GM08714 (cell line): ENCODE measurements at regions not wholly inside any gene's neighbourhood (a gene's known extent, or its start where the extent isn't known, plus 50 kb on each side); places are given as distances from the start of the nearest gene placed in this dataset.
"Not testable (repeated sequence)": the region's sequence is repeated elsewhere in the genome, so short reads cannot be mapped to it uniquely, and the experiment has no call there.

Source experiments
- H3K4me3 ChIP-seq: fragments of 200-500 bp; sonication (Bioruptor generic); 2 replicates; pipeline ENCODE4 v1.5.1; 2014; ENCODE audit warnings: mild to moderate bottlenecking, low read length, inconsistent platforms
- ZNF274 ChIP-seq: IDR thresholded peaks from 2 replicates; pipeline ENCODE4 v1.6.1; 2012; ENCODE audit warnings: mild to moderate bottlenecking, low read depth, low read length

DNA sequence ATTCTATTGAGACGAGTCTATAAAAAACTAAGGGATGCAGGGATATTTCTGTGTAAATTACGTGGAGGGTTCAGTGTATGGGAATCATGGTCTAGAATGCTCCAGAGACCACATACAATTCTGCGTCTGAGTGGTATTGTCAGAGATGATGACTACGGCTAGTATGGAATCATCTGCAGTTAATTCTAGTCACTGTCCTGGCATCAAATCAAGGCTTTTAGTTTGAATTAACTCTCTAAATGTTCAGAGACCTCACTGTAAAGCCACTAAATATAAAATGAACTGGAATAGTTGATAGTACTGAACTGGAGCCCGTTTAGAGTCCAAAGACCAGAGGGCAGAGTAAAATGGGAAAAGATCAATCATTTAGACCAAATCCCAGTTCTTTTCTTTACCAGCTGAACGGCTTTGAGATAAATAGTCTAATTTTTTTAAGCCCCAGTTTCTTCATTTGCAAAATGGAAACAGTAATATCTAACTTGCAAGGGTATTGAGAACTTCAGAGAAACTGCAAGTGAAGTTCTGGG is 599.8 kb downstream of the EBF1 start:
- no peak for TF ChIP-seq ZNF274
- no peak overlapping the region for H3K4me3 ChIP-seq

DNA sequence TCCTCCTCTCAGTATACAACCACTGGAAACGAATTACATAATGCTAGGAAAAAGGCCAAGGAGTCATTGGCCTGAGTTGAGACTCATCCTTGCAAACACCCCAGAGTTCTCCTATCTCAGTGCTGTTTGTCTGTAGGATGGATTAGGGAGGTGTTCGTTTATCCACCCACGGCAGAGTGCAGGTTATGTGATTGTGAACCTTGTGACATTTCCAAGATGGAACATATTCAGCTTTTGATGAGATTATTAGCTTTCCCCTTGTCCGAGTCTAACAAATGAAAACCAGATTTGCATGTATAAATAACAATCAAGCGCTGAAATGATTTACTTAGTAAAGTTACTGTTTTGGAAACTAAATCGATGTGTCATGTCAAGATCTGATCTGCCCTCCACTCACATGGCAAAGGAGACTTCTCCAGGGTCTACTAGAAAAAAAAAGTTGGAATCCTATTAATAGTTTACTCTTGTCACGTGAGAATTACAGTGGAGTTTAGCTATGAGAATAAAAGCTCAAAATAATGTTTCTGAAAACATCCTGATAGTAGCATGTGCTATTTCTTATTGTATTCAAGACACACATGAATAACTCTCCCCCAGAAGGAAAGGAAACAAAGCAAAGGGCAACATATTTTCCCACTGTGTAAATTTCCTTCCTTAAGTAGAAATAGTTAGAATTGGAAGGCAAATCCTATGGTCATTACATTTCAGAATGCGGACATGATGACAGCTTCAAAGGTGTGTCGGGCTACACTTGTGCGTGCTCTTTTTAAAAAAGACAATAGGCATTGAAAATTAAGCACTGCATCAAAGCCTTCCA is 600.4 kb downstream of the EBF1 start:
- H3K4me3 ChIP-seq: no peak overlapping the region
- no peak for TF ChIP-seq ZNF274

DNA sequence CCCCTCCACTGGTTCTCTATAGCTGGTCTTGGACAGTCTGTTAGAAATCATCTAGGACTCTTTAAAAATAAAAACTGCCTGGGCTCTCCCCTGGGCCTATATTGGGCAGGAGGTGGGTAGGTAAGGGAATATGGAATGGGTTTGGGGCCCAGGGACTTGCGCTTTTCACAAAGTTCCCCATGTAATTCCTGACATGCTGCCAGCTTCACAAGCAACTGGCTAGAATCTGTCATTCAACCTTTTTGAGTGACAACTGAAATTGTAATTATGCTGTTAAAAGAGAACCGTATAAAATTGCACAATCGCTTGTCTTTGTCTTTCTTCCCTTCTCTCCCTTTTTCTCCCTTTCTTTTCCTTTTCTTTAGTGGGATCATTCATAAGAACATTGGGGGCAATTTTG is 603.1 kb downstream of the EBF1 start:
- TF ChIP-seq ZNF274: no peak
- no peak overlapping the region for H3K4me3 ChIP-seq

DNA sequence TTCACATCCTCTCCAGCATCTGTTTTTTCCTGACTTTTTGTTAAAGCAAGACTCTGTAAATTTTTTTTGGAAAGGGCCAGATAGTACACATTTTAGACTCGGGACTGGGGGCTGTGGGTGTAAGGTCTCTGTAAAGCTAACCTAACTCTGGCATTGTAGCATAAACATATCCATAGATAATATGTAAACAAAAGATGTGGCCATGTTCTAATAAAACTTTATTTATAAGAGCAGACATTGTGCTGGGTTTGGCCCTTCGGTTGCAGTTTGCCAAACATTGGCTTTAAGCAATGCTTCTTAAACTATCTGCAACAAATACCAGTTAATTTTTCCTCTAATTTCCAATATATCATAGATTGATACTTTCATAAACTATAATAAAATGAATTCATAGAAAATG is 605.2 kb downstream of the EBF1 start:
- TF ChIP-seq ZNF274: no peak
- H3K4me3 ChIP-seq: no peak overlapping the region

DNA sequence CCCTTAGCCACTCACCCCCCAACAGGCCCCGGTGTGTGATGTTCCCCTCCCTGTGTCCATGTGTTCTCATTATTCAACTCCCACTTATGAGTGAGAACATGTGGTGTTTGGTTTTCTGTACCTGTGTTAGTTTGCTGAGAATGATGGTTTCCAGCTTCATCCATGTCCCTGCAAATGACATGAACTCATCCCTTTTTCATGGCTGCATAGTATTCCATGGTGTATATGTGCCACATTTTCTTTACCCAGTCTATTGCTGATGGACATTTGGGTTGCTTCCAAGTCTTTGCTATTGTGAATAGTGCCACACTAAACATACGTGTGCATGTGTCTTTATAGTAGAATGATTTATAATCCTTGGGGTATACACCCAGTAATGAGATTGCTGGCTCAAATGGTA is 605.7 kb downstream of the EBF1 start:
- H3K4me3 ChIP-seq: not testable (repeated sequence)

DNA sequence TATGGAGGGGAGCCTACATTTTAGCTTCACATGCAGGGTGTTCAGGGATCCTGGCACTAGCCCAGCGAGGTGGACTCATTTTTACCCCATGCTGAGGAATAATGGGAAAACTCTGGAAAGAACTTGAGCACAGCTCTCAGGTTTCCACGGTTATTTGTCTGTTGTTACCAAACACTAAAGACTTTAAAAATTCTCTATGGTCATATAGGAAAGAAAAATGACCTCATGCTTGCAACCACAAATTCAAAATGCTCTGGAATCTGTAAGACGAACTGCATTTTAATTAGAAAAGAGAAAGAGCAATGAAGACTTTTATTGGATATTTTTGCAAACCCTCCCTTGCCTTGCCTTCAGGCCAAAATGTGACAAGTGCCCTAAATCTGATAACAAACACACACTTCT is 606.9 kb downstream of the EBF1 start:
- H3K4me3 ChIP-seq: no peak overlapping the region
- TF ChIP-seq ZNF274: no peak

DNA sequence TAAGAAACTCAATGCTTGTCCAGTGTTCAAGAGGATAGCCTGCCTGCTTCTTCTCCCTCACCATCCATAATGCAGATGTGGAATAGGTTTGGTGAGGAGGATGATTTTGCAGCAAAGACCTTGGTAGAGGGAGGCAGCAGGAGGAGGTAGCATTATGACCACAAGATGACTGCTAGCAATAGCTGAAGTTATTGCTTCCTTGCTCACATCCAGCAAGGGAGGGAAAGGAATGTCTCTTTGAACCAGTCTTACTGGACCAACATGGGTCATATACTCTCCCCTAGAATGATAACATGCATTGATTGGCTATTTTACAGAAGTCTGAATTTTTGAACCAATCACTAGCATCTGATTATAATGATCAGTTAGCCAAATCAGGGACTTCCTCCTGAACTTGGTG is 607.6 kb downstream of the EBF1 start:
- no peak overlapping the region for H3K4me3 ChIP-seq
- TF ChIP-seq ZNF274: no peak

DNA sequence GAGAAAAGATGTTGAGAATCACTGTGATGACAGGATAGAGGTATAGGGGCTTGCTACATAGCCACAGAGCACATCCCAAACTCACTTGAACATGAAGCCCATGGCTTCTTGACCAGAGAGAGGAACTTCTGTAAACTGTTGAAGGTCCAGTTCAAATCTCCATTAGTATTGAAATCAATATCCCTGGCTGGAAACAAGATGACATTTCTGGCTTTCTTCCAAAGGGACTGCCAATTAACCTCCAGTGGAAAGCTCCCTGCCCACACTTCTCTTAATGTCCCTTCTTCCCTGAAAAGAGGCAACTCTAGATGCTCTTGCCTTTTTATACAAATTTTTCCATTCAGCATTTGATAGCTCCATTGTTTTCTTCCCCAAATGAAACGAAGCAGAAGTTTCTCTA is 612.1 kb downstream of the EBF1 start:
- no peak for TF ChIP-seq ZNF274
- no peak overlapping the region for H3K4me3 ChIP-seq

DNA sequence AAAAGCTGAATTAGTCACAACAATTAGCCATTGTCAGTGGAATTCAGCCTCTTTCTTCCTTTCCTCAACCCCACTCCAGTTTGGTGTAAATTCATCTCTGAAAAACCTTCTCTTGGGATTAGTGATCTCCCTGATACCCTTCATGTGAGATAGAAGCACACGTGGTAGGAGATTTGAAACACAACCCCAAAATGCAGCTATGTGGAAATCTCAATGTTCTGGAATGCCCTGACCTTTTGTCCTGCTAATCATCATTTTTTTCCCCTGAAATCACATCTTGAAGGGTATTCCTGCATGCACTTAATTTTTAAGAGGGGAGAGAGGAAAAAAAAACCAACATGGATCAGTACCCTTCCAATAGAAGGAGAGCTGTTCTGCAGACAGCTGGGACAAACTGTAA is 612.6 kb downstream of the EBF1 start:
- no peak for TF ChIP-seq ZNF274
- H3K4me3 ChIP-seq: no peak overlapping the region

DNA sequence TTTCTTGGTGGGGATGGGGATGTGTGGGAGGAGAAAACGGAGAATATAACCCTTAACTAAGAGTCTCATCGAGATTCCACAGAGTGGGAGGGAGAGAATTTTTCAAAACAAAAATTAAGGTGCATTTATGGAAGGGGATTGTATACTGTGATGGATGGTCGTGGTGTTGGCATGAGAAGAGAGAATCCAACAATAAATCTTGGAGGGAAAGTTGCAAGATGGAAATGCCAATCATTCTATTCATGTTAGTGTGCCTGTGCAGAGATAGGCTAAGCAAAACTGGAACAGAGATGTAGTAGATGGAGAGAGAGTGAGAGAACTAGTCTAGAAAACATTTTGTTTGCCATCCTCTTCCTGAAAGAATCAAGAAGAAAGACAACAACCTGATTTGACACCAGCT is 613.1 kb downstream of the EBF1 start:
- H3K4me3 ChIP-seq: no peak overlapping the region
- no peak for TF ChIP-seq ZNF274

DNA sequence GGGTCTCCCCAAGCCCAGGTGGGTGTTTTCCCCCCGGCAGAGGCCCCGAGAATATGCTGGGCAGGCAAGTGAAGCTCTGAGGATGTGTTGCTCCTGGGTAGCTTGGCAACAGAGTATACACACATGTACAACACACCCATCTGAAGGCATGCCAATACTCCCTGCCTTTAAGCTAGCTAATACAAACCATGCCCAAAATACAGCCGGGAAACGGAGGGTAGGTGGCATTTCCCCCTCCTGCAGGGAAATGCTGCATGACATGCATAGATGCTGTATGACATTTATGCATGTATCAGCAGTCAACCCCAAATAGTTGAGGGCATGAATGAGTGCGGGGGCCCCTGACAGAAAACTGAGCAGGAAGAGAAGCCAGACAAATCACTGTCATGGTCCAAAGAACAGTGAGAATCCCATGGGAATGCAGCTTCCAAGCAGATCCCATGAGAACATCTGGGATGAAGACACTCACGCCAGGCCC is 614.1 kb downstream of the EBF1 start:
- no peak overlapping the region for H3K4me3 ChIP-seq
- TF ChIP-seq ZNF274: no peak

DNA sequence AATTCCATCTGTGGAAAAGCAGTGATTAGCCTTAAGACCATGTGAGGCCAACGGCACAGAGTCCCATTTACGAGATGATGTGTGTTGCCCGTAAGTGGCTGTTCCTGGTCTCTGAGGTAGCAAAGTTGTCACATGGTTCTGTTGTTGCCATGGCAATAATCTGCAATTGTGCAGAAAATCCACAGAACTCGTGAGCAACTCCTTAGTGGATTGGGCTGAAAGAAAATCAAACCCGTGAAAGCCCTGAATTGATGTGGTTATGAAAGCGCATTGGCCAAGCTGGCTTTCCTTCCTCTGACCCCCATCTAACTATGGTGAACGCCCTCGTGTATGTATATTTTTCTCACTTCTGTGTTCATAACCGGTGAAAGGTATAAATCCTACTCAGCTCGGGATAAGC is 614.7 kb downstream of the EBF1 start:
- no peak overlapping the region for H3K4me3 ChIP-seq

DNA sequence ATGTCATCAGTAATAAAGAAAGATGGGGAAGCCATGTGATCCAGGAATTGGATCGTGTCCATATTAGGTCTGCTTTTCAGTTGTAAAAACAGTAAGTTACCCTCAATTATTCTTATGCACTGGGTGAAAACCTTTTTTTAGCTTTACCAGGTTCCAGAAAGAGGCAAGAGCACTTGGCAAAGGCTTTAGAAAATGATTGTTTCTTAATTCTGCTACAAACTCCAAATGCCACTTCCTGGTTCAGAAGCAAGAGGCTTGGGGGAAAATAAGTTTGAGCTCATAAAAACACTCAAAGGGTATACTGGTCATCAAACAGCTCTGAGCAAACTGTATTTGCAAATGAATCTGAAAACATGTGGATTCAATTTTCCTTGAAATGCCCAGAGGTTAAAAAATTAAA is 615.6 kb downstream of the EBF1 start:
- no peak for TF ChIP-seq ZNF274
- no peak overlapping the region for H3K4me3 ChIP-seq

More for the DNA sequence above, 614.7 kb downstream of the EBF1 start:
- no peak for TF ChIP-seq ZNF274

DNA sequence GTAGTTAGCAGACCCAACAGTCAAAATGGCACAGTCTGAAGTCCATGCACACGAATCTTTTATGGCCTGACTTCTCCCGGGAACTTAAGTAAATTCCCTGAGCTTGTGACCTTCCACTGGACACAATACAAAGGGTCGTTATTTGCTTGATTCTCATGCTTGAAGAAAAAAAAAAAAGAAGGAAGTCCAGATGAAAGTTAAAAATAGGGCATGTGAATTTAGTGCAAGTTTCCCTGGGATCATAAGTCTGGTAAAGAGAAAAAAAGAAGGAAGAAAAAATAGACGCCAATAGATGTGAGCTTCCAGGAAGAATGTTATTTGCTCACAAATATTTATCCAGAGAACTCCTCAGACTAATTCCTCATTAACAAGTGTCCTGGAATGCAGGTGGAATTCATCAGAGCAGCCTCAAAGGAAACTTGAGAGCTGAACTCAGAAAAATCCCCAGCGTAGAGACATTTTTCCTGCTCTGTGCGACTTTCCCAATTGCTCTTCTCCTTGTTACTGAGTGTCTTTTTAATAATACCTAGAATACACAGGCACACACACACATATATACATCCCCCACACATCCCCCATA is 616.3 kb downstream of the EBF1 start:
- no peak for TF ChIP-seq ZNF274
- H3K4me3 ChIP-seq: no peak overlapping the region

DNA sequence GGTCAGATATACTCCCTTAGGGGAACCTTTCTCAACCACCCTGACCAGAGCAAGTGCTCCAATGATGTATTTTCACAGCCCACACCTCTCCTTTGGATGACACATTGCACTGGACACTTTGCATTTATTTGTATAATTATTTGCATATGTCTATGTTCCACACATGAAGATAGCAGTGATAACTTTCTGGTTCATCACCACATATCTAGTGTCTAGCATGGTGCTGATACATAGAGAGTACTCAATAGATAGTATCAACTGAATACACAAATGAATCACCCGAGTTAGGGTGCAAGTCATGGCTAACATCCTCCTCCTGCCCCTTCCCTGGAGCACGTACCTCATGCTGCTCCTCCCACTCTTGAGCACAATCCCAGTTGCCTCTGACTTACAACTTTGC is 617.6 kb downstream of the EBF1 start:
- H3K4me3 ChIP-seq: no peak overlapping the region
- no peak for TF ChIP-seq ZNF274
